GM12891 (cell line): ENCODE measurements at regions not wholly inside any gene's neighbourhood (a gene's known extent, or its start where the extent isn't known, plus 50 kb on each side); places are given as distances from the start of the nearest gene placed in this dataset.
"Not testable (repeated sequence)": the region's sequence is repeated elsewhere in the genome, so short reads cannot be mapped to it uniquely, and the experiment has no call there.

Experiments
- POLR2A ChIP-seq: IDR thresholded peaks from 2 replicates; pipeline ENCODE4 v1.6.1; 2011; ENCODE audit warnings: low read depth, low read length, control low read depth
- POLR2AphosphoS5 ChIP-seq: IDR thresholded peaks from 2 replicates; pipeline ENCODE4 v1.6.1; 2011; ENCODE audit warnings: low read depth, low read length, control low read depth
- TAF1 ChIP-seq: IDR thresholded peaks from 2 replicates; pipeline ENCODE4 v1.6.1; 2011; ENCODE audit warnings: low read depth, low read length, control low read depth

DNA sequence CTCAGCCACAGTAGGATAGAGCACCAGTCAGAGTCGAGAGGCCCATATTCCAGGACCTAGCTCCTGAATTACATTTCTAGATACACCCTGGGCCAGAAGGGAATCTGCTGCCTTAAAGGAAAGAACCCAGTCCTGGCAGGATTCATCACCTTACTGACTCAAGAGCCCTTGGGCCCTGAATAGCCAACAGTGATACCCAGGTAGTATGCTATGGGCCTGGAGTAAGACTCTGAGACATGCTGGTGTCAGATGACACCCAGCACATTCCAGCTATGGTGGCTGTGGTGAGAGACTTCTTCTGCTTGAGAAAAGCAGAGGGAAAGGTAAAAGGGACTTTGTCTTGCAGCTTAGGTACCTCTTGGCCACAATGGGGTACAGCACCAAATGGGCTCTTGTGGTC, 192.5 kb downstream of the MSX2 start:
- not testable (repeated sequence) for TF ChIP-seq POLR2AphosphoS5, POLR2A, TAF1
